ENCODE measurements at regions not wholly inside any gene's neighbourhood (a gene's known extent, or its start where the extent isn't known, plus 50 kb on each side); places are given as distances from the start of the nearest gene placed in this dataset.
"Not testable (repeated sequence)": the region's sequence is repeated elsewhere in the genome, so short reads cannot be mapped to it uniquely, and the experiment has no call there.

DNA sequence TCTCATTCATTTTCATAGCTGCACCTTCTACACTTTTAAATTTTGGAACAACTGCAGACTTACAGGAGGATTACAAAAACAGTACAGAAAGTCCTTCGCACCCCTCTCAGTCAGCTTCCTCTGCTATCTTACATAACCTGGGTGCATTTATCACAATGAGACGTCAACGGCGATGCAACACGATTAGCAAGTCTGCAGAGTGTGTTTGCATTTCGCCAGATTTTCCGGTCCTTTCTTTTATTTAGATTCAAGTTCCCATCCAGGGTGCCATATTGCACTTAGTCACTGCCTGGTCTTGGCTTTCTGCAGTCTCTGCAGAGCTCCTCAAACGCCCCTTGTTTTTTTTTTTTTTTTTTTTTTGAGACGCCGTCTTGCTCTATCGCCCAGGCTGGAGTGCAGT, 85.9 kb downstream of the ASMT start:
- DNase-seq: no peak

GRCh38 chrX:1701396-1701901, 86.6 kb downstream of the ASMT start:
- peak; percentile 38 for DNase-seq

DNA sequence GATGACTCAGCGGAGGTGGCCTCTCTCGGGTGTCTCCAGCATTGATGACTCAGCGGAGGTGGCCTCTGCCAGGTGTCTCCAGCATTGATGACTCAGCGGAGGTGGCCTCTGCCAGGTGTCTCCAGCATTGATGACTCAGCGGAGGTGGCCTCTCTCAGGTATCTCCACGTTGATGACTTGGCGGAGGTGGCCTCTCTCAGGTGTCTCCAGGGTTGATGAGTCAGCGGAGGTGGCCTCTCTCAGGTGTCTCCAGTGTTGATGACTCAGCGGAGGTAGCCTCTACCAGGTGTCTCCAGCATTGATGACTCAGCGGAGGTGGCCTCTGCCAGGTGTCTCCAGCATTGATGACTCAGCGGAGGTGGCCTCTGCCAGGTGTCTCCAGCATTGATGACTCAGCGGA, 87.3 kb downstream of the ASMT start:
- DNase-seq: peak; percentile 24

DNA sequence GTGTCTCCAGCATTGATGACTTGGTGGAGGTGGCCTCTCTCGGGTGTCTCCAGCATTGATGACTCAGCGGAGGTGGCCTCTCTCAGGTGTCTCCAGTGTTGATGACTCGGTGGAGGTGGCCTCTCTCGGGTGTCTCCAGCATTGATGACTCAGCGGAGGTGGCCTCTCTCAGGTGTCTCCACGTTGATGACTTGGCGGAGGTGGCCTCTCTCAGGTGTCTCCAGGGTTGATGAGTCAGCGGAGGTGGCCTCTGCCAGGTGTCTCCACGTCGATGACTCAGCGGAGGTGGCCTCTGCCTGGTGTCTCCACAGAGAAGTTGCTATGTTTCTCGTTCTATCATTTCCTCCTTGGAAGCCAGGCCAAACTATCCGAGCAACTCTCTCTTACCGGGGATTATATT, 87.7 kb downstream of the ASMT start:
- DNase-seq: peak; percentile 20

- not testable (repeated sequence) for DNase-seq
Measured at GRCh38 chrX:1709277-1709676, 94.4 kb downstream of the ASMT start.

DNA sequence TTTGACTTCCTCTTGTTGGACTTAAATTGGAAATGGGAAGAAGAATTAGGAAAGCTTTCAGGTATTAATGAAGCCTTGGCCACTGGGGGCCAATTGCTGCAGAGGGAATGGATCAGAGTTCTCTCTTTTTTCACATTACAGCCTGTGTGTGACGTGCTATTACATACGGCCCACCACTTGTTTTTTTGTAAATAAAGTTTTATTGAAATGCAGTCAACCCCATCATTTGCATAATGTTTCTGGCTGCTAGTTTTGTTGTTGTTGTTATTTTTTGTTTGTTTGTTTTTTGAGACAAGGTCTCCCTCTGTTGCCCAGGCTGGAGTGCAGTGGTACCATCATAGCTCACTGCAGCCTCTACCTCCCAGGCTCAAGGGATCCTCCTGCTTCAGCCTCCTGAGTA, 98.4 kb downstream of the ASMT start:
- DNase-seq: no peak

GRCh38 chrX:1717373-1717772, 102.5 kb downstream of the ASMT start:
- no peak for DNase-seq

GRCh38 chrX:1719270-1719669, 104.4 kb downstream of the ASMT start:
- DNase-seq: no peak

DNA sequence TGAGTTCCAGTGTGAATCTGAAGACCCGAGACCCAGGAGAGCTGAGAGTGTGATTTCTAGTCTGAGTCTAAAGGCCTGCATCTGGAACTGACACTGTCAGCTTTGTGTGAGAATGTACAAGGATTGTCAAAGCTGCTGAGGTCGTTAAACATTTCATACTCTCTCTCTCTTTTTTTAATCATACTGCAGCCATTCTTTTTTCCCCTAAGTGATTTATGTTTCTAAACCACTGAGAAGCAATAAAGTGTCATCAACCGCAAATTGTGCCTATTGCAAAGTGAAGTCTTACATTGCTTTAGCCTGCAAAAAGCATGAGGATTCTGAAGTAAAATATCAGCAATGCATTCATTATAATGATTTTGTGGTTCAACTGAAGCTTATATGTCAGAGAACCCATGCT, 106.0 kb downstream of the ASMT start:
- DNase-seq: no peak

DNA sequence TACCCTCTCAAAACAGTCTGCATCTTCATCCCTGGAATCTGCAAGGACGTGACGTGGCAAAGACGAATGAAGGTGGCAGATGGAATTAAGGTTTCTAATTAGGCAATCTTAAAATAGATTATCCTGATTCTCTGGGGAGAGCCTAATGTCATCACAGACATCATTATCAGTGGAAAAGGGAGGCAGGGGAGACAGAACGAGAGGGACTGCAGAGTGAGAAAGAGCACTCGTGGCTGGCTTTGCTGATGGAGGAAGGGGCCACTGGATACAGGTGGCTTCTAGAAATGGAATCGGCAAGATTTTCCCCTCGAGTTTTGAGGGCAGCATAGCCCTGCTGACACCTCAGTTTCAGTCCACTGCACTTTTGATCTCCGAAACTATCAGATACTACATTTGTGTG, 110.6 kb downstream of the ASMT start:
- DNase-seq: no peak

DNA sequence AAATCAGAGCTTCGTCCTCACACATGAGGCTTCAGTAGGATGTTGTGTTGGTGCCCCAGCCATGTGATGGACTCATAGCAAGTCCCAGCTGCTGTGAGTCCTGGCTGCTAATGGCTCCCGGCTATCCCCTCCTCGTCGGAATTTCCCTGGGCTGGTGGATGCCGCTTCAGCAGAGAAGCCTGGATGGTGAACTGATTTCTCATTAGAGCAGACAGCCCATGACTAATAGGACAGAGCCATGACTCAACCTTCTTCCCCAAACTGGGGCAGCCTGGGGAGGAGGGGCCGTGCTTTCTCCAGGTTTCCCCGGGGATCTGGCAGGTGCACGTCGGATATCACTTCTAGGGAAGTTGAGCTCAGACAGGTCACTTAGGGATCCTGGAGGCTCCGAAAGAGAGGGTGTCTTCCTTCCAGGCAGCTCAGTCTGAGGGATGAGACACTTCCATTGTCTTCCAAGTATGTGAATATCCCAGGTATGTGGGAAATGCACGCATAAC, 112.7 kb downstream of the ASMT start:
- no peak for DNase-seq

DNA sequence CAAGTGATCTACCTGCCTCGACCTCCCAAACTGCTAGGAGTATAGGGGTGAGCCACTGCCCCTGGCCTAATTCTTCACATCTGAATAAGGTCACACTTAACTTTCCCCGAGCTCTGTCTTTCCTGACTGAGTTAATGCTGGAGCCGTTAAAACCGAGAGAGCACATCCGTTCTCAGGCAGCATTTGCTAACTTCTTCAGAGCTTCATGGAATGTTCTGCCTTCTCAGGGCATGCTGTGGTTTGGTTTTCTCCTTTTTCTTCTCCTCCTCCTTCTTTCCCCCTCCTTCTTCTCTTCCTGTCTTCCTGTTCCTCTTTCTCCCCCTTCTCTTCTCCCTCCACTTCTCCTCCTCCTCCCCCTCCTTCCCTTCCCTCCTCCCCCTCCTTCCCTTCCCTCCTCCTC, 119.9 kb downstream of the ASMT start:
- no peak for DNase-seq

DNA sequence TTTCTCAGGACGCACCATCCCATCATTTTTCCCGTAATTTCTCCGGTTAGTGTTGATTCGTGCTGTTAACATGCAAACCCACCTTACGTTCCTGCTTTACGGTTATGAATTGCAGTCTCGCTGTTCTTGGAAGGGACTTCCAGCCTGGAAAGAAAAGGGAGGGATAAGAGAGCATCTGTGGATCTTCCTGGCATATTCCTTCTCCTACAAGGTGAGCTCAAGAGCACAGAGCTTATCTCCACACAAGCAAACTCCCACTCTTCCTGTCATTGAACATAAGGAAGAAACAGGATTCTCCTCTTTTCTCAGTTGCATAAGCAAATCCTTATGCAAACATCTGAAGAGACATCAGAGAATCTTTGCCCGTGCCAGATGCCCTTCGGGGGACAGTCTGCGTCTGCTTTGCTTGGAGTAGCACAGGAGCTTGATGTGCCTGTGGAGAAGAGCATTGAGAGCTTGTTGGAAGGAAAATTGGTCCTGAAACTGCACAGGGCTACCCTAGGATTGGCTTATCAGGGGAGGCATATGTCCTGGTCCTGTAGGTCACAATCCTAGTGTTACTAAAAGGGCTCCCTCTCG, 127.0 kb downstream of the ASMT start:
- no peak for DNase-seq

- DNase-seq: no peak
Measured at GRCh38 chrX:1743105-1743504, 128.2 kb downstream of the ASMT start.

- no peak for DNase-seq
Measured at GRCh38 chrX:1743663-1744062, 128.8 kb downstream of the ASMT start.

GRCh38 chrX:1748408-1748807, 133.5 kb downstream of the ASMT start:
- DNase-seq: no peak

- no peak for DNase-seq
Measured at GRCh38 chrX:1749499-1749898, 134.6 kb downstream of the ASMT start.

- no peak for DNase-seq
Measured at GRCh38 chrX:1750267-1750666, 135.4 kb downstream of the ASMT start.

- no peak for DNase-seq
Measured at GRCh38 chrX:1751781-1752180, 136.9 kb downstream of the ASMT start.

DNA sequence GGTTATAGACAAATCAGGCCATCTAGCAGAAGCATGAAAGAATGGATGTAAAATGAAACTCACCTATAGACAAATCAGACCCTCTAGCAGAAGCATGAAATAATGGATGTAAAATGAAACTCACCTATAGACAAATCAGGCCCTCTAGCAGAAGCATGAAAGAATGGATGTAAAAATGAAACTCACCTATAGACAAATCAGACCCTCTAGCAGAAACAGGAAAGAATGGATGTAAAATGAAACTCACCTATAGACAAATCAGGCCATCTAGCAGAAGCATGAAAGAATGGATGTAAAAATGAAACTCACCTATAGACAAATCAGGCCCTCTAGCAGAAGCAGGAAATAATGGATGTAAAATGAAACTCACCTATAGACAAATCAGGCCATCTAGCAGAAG, 137.9 kb downstream of the ASMT start:
- not testable (repeated sequence) for DNase-seq

GRCh38 chrX:1754077-1754476, 139.2 kb downstream of the ASMT start:
- no peak for DNase-seq

GRCh38 chrX:1763294-1763693, 148.4 kb downstream of the ASMT start:
- DNase-seq: no peak

GRCh38 chrX:1764883-1765364, 150.1 kb downstream of the ASMT start:
- DNase-seq: not testable (repeated sequence)

GRCh38 chrX:1767026-1767425, 152.2 kb downstream of the ASMT start:
- no peak for DNase-seq

DNA sequence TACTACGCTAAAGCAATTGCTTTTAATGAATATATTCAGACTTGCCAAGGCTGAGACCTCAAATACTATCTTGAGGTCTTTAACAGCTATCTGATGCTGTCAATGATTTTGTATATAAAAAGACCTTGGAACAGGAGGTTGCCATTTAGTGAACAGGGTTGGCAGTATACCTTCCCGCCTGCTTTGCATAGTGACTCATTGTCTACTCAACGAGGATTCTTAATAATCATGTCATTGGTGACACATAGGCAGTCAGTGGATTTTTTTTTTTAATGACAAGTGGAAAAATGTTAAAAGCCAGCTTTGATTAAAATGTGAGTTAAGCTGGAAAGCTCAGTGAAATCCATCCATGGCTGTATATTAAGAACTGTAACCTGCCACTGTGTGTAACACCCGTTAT, 164.0 kb downstream of the ASMT start:
- no peak for DNase-seq

Measured in DMS53 (cell line).